Stomach (tissue), 8 donors: ENCODE measurements at regions not wholly inside any gene's neighbourhood (a gene's known extent, or its start where the extent isn't known, plus 50 kb on each side); places are given as distances from the start of the nearest gene placed in this dataset.

Experiments used
- DNase-seq, 2 donors: peaks; one replicate each; pipeline versions ENCODE4 v3.0.0 to v3.0.0-alpha.2; 2013 to 2019
- H3K27ac ChIP-seq, 5 donors: fragments of 200-600 bp in 4 of 5; sonication (generic) in 4 of 5; one replicate each; pipeline ENCODE4 v1.5.1; 2013 to 2019; ENCODE audit warnings: mild to moderate bottlenecking in 1 of 5, moderate library complexity in 1 of 5
- H3K27me3 ChIP-seq, 3 donors: fragments of 200-600 bp; sonication (generic); one replicate each; pipeline ENCODE4 v1.5.1; 2017 to 2019; ENCODE audit warnings: mixed run types in 1 of 3
- H3K36me3 ChIP-seq, 4 donors: fragments of 200-600 bp; sonication (generic); 1 replicate in 3 of 4; 2 replicates in 1 of 4; pipeline ENCODE4 v1.5.1; 2016 to 2019
- H3K4me1 ChIP-seq, 4 donors: fragments of 200-600 bp; sonication (generic); one replicate each; pipeline ENCODE4 v1.5.1; 2016 to 2019
- H3K4me3 ChIP-seq, 4 donors: fragments of 200-600 bp; sonication (generic) in 3 of 4; one replicate each; pipeline ENCODE4 v1.5.1; 2016 to 2019; ENCODE audit warnings: mild to moderate bottlenecking in 1 of 4
- H3K9me3 ChIP-seq, 4 donors: fragments of 200-600 bp; sonication (generic); one replicate each; pipeline ENCODE4 v1.5.1; 2016 to 2019
- EP300 ChIP-seq: sonication (generic); formaldehyde crosslinking; IDR thresholded peaks from one replicate; pipeline ENCODE4 v1.6.1; 2017; ENCODE audit warnings: antibody characterized with exemption
- POLR2A ChIP-seq, 4 donors: fragments of 450-650 bp; IDR thresholded peaks; one replicate each; pipeline ENCODE4 v1.6.1; 2016; ENCODE audit warnings: antibody characterized with exemption in 4 of 4, control low read depth in 2 of 4, mild to moderate bottlenecking in 1 of 4, moderate library complexity in 1 of 4
- POLR2AphosphoS5 ChIP-seq, 3 donors: sonication (generic); formaldehyde crosslinking; IDR thresholded peaks; one replicate each; pipeline ENCODE4 v1.6.1; 2016; ENCODE audit warnings: antibody characterized with exemption in 3 of 3
- WGBS, 5 donors: extraction: QIAGEN DNeasy Blood & Tissue Kit in 3 of 5; methylation state at CpG; one replicate each; pipeline versions ENCODE4 v1.1.5 to v1.1.7; 2013 to 2018; 5-methylcytosine and 5-hydroxymethylcytosine counted together
- intact Hi-C: fragments of 100-400 bp; cut with DNase I; formaldehyde crosslinking; loops from one replicate; pipeline ENCODE4 v1.15.1; 2023; ENCODE audit warnings: low total_unique reads
- TF ChIP-seq, protein P1 (sequence below), 7 experiments: fragments of 450-650 bp in 4 of 7; fragments of 200-600 bp in 3 of 7; sonication (generic) in 3 of 7; IDR thresholded peaks; one replicate each; pipeline ENCODE4 v1.5.1; 2016 to 2019; ENCODE audit warnings: antibody characterized with exemption in 7 of 7, control low read depth in 2 of 7, mild to moderate bottlenecking in 1 of 7
- donor health status: healthy with polysubstance abuse.
- donor health status: Bipolar disorder and iron deficiency.
- donor health status: healthy.

DNA sequence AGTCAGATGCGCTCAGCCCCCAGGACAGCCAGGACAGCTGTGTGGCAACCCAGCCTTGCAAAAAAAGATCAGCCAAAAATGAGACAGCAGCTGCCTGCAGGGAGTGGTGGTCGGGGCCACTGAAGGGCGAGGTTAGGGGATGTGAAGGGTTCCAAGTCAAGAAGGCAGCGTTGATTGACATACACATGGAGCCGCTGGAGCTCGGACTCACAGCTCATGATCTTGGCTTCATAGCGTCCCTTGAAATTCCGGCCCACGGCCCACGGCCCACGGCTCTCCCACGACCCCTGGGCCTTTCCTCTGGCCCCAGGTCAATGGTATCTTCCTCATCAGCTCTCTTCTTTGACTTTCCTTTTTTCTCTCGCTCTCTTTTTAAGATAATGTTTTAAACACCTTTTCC is 390.0 kb upstream of the IRX4 start:
- no peak overlapping the region for H3K27ac ChIP-seq
- H3K4me1 ChIP-seq, result no peaks in the 10 kb centered on the region
- no peak overlapping the region for H3K4me3 ChIP-seq
- H3K27me3 ChIP-seq, result peaks cover 0 to 51% (median 0%) of the 10 kb centered on the region in 3 donors
- TF ChIP-seq POLR2A (IDR thresholded peaks at IDR 0.05) (no peak), EP300 (no peak), POLR2AphosphoS5 (IDR thresholded peaks at IDR 0.05) (no peak)
- TF ChIP-seq, protein P1, sequence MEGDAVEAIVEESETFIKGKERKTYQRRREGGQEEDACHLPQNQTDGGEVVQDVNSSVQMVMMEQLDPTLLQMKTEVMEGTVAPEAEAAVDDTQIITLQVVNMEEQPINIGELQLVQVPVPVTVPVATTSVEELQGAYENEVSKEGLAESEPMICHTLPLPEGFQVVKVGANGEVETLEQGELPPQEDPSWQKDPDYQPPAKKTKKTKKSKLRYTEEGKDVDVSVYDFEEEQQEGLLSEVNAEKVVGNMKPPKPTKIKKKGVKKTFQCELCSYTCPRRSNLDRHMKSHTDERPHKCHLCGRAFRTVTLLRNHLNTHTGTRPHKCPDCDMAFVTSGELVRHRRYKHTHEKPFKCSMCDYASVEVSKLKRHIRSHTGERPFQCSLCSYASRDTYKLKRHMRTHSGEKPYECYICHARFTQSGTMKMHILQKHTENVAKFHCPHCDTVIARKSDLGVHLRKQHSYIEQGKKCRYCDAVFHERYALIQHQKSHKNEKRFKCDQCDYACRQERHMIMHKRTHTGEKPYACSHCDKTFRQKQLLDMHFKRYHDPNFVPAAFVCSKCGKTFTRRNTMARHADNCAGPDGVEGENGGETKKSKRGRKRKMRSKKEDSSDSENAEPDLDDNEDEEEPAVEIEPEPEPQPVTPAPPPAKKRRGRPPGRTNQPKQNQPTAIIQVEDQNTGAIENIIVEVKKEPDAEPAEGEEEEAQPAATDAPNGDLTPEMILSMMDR (IDR thresholded peaks at IDR 0.05), result no peak
- H3K36me3 ChIP-seq, result no peaks in the 10 kb centered on the region
- H3K9me3 ChIP-seq, result no peaks in the 10 kb centered on the region
- intact Hi-C loops, result no loop called here
- 65 to 75% (median 69%) methylated on average over 13 of the region's 13 CpGs for WGBS, 5 donors
- DNase-seq, result no peak

DNA sequence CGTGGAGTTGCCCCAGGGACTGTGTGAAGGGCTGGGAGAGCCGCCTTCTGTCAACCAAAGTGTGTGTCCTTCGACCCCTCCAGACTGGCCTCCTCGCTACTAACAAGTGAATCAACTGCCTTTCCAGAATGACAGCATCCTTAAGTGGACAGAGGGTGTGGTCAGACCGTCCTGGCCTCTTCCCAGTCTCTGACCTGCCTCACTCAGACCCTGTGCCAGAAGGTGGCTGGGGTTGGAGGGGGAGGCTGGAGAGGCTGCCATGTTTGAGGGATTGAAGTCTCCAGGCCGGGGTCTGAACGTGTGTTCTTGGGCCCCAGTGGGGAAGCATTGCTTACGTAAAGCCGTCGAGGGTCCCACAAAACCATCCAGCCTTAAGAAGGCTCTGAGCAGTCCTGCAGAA is 389.3 kb upstream of the IRX4 start:
- WGBS, 5 donors, result 60 to 74% (median 69%) methylated on average over 8 to 10 of the region's 10 CpGs
- Histone ChIP-seq H3K4me3 (no peak overlapping the region), H3K27ac (no peak overlapping the region), H3K4me1 (no peaks in the 10 kb centered on the region), H3K36me3 (no peaks in the 10 kb centered on the region), H3K27me3 (peaks cover 0 to 44% (median 0%) of the 10 kb centered on the region in 3 donors), H3K9me3 (no peaks in the 10 kb centered on the region)
- no peak for DNase-seq
- TF ChIP-seq POLR2A (IDR thresholded peaks at IDR 0.05) (no peak), POLR2AphosphoS5 (IDR thresholded peaks at IDR 0.05) (no peak), EP300 (no peak)
- intact Hi-C loops, result no loop called here

DNA sequence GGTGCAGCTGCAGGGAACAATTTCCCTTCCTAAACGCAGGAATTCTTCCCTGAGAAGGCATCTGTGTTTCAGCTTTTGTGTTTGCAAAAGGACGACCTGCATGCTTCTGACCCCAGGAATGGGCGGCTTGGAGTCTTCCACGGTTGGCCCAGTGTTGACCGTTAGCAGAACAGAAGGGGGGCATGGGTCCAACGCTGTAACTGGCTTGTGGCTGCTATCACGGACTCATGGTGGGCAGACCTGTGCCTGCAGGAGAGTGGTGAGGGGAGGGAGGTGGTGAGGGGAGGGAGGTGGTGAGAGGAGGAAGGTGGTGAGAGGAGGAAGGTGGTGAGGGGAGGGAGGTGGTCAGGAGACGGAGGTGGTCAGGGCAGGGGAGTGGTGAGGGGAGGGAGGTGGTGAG is 388.6 kb upstream of the IRX4 start:
- Histone ChIP-seq H3K4me3 (no peak overlapping the region), H3K9me3 (no peaks in the 10 kb centered on the region), H3K36me3 (no peaks in the 10 kb centered on the region), H3K4me1 (no peaks in the 10 kb centered on the region), H3K27me3 (peaks cover 0 to 38% (median 0%) of the 10 kb centered on the region in 3 donors), H3K27ac (no peak overlapping the region)
- no peak for DNase-seq
- 25 to 46% (median 38%) methylated on average over 8 of the region's 8 CpGs for WGBS, 5 donors
- TF ChIP-seq POLR2AphosphoS5 (IDR thresholded peaks at IDR 0.05), result no peak
- intact Hi-C loops, result no loop called here

DNA sequence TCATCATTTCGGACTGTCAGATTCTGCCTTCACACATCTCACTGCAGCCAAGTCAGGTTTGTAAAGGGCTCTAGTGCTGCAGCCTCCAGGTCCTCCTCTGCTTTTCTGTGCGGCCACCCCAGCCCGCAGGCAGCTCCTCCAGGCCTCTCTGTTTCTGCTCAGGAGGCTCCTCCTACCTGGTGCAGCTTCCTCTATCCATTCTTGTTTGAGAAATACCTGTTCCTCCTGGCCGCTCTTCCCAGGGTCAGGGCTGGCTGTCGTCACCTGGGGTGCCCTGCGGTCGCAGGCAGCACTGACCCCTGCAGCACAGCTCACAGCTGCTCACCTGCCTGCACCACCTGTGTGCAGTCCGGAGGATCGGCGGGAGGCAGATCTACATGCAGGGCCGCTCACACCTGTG is 387.7 kb upstream of the IRX4 start:
- H3K36me3 ChIP-seq, result no peaks in the 10 kb centered on the region
- no peak for DNase-seq
- no peak overlapping the region for H3K4me3 ChIP-seq
- H3K27me3 ChIP-seq, result peaks cover 0 to 31% (median 0%) of the 10 kb centered on the region in 3 donors
- no peaks in the 10 kb centered on the region for H3K9me3 ChIP-seq
- TF ChIP-seq POLR2A (IDR thresholded peaks at IDR 0.05), result no peak
- TF ChIP-seq, protein P1 (IDR thresholded peaks at IDR 0.05), result no peak
- TF ChIP-seq EP300, result no peak
- TF ChIP-seq POLR2AphosphoS5 (IDR thresholded peaks at IDR 0.05), result no peak
- WGBS, 5 donors, result 64 to 77% (median 66%) methylated on average over 11 of the region's 11 CpGs
- intact Hi-C loops, result no loop called here
- no peak overlapping the region for H3K27ac ChIP-seq
- no peaks in the 10 kb centered on the region for H3K4me1 ChIP-seq

DNA sequence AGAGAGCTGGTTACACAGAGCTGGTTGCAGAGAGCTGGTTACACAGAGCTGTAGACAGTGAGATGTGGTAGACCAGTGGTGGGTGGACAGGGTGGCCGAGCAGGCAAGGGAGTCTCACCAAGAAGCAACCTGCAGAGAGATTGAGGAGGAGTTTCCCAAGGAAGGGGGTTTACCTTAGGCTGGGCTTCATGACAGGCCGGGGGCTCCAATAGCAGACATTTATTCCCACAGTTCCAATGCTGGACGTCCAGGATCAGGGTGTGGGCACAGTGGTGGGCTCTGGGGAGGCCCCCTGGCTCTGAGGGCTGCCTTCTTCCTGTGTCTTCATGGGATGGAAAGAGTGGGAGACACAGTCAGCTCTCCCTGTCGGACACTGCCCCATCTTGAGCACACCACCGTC is 386.9 kb upstream of the IRX4 start:
- TF ChIP-seq, protein P1 (IDR thresholded peaks at IDR 0.05), result no peak
- no peak for TF ChIP-seq EP300
- Histone ChIP-seq H3K27ac (no peak overlapping the region), H3K9me3 (no peaks in the 10 kb centered on the region), H3K4me1 (no peaks in the 10 kb centered on the region), H3K4me3 (no peak overlapping the region), H3K27me3 (peaks cover 0 to 26% (median 0%) of the 10 kb centered on the region in 3 donors), H3K36me3 (no peaks in the 10 kb centered on the region)
- 79 to 86% (median 86%) methylated on average over 4 to 5 of the region's 5 CpGs for WGBS, 5 donors
- intact Hi-C loops, result no loop called here
- DNase-seq, result no peak
